Right lobe of liver (tissue), 4 donors: ENCODE measurements at regions not wholly inside any gene's neighbourhood (a gene's known extent, or its start where the extent isn't known, plus 50 kb on each side); places are given as distances from the start of the nearest gene placed in this dataset.

Source experiments
- CTCF ChIP-seq, 4 donors: fragments of 200-600 bp in 3 of 4; fragments of 450-650 bp in 1 of 4; IDR thresholded peaks; one replicate each; pipeline versions ENCODE4 v1.5.1 to v1.8.0; 2016 to 2022; ENCODE audit warnings: antibody characterized with exemption in 4 of 4, mild to moderate bottlenecking in 2 of 4
- POLR2A ChIP-seq: fragments of 450-650 bp; IDR thresholded peaks from one replicate; pipeline ENCODE4 v1.6.1; 2017; ENCODE audit warnings: antibody characterized with exemption, mild to moderate bottlenecking
- donor health status: DM: no; HTN: no; CAD: no.
- donor health status: DM: no; HTN: no; CAD: no.
- donor health status: DM: no; HTN: yes; CAD: no.

DNA sequence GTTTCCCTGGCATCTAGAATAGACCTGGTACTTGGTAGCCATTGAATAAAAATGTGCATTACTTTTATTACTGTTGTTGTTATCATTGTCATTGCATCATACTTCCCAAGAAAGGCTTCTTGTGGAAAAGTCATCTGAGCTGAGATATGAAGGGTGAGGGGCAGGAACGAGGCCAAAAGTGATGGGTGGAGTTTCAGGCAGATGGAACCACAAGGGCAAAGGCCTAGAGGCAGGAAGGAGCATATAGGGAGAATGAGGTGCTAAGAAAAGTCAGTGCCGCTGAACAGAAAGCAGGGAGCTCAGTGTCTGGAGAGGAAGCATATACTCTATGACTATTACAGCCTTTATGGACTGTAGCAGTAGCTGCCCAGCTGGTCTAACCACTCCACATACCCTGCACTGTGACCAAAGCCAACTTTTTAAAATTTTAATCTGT is 219.3 kb downstream of the SPP2 start:
- TF ChIP-seq CTCF (IDR thresholded peaks at IDR 0.05) (no peak), POLR2A (no peak)
